AG09309 (cell line): ENCODE measurements at regions not wholly inside any gene's neighbourhood (a gene's known extent, or its start where the extent isn't known, plus 50 kb on each side); places are given as distances from the start of the nearest gene placed in this dataset.

ENCODE experiments used
- DNase-seq: peaks from one replicate; pipeline ENCODE4 v3.0.0-alpha.2; 2010; ENCODE audit warnings: low read depth
- H3K4me3 ChIP-seq: 2 replicates; pipeline ENCODE4 v1.5.1; 2011; ENCODE audit warnings: mild to moderate bottlenecking, low read depth, low read length, moderate library complexity; ENCODE audit not compliant: control insufficient read depth
- CTCF ChIP-seq: IDR thresholded peaks from 2 replicates; pipeline ENCODE4 v1.5.1; 2011; ENCODE audit warnings: mild to moderate bottlenecking, low read depth, low read length, inconsistent platforms; ENCODE audit not compliant: insufficient read depth, control insufficient read depth; ENCODE audit errors: missing control alignments

- no peak for DNase-seq
- no peak for TF ChIP-seq CTCF
- H3K4me3 ChIP-seq: no peak overlapping the region
Measured at GRCh38 chr1:207971331-207972219, 60.6 kb upstream of the CD34 start.

- DNase-seq: no peak
- no peak for TF ChIP-seq CTCF
- no peak overlapping the region for H3K4me3 ChIP-seq
Measured at GRCh38 chr1:207970329-207971233, 59.7 kb upstream of the CD34 start.

GRCh38 chr1:207969528-207969927 lies 58.6 kb upstream of the CD34 start:
- TF ChIP-seq CTCF: no peak
- H3K4me3 ChIP-seq: no peak overlapping the region
- no peak for DNase-seq

GRCh38 chr1:207968521-207969009 lies 57.6 kb upstream of the CD34 start:
- no peak for TF ChIP-seq CTCF
- H3K4me3 ChIP-seq: no peak overlapping the region
- DNase-seq: no peak

- H3K4me3 ChIP-seq: no peak overlapping the region
- no peak for TF ChIP-seq CTCF
- DNase-seq: no peak
Measured at GRCh38 chr1:207967703-207968102, 56.8 kb upstream of the CD34 start.

GRCh38 chr1:207966521-207966920 lies 55.6 kb upstream of the CD34 start:
- no peak for DNase-seq
- TF ChIP-seq CTCF: no peak
- no peak overlapping the region for H3K4me3 ChIP-seq
